ENCODE measurements at regions not wholly inside any gene's neighbourhood (a gene's known extent, or its start where the extent isn't known, plus 50 kb on each side); places are given as distances from the start of the nearest gene placed in this dataset.

GRCh38 chr6:105807905-105808304, 278.2 kb upstream of the PRDM1 start:
- no peak for DNase-seq

GRCh38 chr6:105806486-105806920, 279.6 kb upstream of the PRDM1 start:
- no peak for DNase-seq

- DNase-seq: no peak
Observed at GRCh38 chr6:105805501-105806023, 280.6 kb upstream of the PRDM1 start.

- no peak for DNase-seq
Observed at GRCh38 chr6:105804424-105804823, 281.7 kb upstream of the PRDM1 start.

GRCh38 chr6:105804000-105804399, 282.1 kb upstream of the PRDM1 start:
- DNase-seq: no peak

GRCh38 chr6:105803442-105803841, 282.7 kb upstream of the PRDM1 start:
- DNase-seq: no peak

- no peak for DNase-seq
Observed at GRCh38 chr6:105802703-105803102, 283.4 kb upstream of the PRDM1 start.

- DNase-seq: no peak
Observed at GRCh38 chr6:105800871-105801270, 285.3 kb upstream of the PRDM1 start.

- DNase-seq: no peak
Observed at GRCh38 chr6:105800398-105800797, 285.7 kb upstream of the PRDM1 start.

GRCh38 chr6:105799056-105799455, 287.1 kb upstream of the PRDM1 start:
- no peak for DNase-seq

- no peak for DNase-seq
Observed at GRCh38 chr6:105797983-105798453, 288.1 kb upstream of the PRDM1 start.

- no peak for DNase-seq
Observed at GRCh38 chr6:105797286-105797979, 288.7 kb upstream of the PRDM1 start.

GRCh38 chr6:105795913-105796517, 290.1 kb upstream of the PRDM1 start:
- no peak for DNase-seq

- no peak for DNase-seq
Observed at GRCh38 chr6:105795366-105795765, 290.8 kb upstream of the PRDM1 start.

- DNase-seq: no peak
Observed at GRCh38 chr6:105794870-105795269, 291.3 kb upstream of the PRDM1 start.

GRCh38 chr6:105794239-105794638, 291.9 kb upstream of the PRDM1 start:
- DNase-seq: no peak

GRCh38 chr6:105793130-105793529, 293.0 kb upstream of the PRDM1 start:
- no peak for DNase-seq

- no peak for DNase-seq
Observed at GRCh38 chr6:105791583-105792318, 294.4 kb upstream of the PRDM1 start.

- no peak for DNase-seq
Observed at GRCh38 chr6:105791179-105791578, 295.0 kb upstream of the PRDM1 start.

- DNase-seq: no peak
Observed at GRCh38 chr6:105790635-105791034, 295.5 kb upstream of the PRDM1 start.

- no peak for DNase-seq
Observed at GRCh38 chr6:105789935-105790334, 296.2 kb upstream of the PRDM1 start.

GRCh38 chr6:105787747-105788146, 298.4 kb upstream of the PRDM1 start:
- no peak for DNase-seq

GRCh38 chr6:105786890-105787655, 299.1 kb upstream of the PRDM1 start:
- no peak for DNase-seq

All from NCI-H1417 treated with DMSO at 0.1 percent for 48 hours (cell line).